ENCODE measurements at regions not wholly inside any gene's neighbourhood (a gene's known extent, or its start where the extent isn't known, plus 50 kb on each side); places are given as distances from the start of the nearest gene placed in this dataset.

DNA sequence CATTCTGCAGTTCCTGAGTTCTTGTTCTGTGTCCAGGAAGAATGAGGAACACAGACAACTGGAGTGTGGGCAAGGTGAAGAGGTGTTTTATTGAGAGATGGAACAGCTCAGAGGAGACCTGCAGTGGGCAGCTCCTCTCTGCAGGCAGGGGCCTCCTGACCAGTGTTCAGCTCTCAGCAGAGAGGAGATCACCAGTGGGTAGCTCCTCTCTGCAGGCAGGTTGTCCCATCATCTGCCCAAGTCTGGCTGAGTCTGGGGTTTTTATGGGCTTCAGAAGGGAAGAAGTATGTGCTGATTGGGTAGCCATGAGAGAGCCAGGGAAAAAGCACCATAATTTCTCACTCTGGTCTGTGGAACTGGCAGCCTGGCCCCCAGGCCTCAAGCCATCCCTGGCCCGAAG, 56.0 kb upstream of the RASGEF1B start:
- intact Hi-C loops (cut with DNase I) = no loop called here
- H3K27me3 ChIP-seq = no peaks in the 10 kb centered on the region
- no peak for DNase-seq
- no peaks in the 10 kb centered on the region for H3K36me3 ChIP-seq (replicated peaks in 1 of 2)
- TF ChIP-seq, protein P1, sequence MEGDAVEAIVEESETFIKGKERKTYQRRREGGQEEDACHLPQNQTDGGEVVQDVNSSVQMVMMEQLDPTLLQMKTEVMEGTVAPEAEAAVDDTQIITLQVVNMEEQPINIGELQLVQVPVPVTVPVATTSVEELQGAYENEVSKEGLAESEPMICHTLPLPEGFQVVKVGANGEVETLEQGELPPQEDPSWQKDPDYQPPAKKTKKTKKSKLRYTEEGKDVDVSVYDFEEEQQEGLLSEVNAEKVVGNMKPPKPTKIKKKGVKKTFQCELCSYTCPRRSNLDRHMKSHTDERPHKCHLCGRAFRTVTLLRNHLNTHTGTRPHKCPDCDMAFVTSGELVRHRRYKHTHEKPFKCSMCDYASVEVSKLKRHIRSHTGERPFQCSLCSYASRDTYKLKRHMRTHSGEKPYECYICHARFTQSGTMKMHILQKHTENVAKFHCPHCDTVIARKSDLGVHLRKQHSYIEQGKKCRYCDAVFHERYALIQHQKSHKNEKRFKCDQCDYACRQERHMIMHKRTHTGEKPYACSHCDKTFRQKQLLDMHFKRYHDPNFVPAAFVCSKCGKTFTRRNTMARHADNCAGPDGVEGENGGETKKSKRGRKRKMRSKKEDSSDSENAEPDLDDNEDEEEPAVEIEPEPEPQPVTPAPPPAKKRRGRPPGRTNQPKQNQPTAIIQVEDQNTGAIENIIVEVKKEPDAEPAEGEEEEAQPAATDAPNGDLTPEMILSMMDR (IDR thresholded peaks at IDR 0.05) = no peak
- TF ChIP-seq POLR2A (IDR thresholded peaks at IDR 0.05) = no peak
- WGBS, 4 donors = 60 to 93% (median 87%) methylated on average over 1 of the region's 1 CpG
- no peaks in the 10 kb centered on the region for H3K4me1 ChIP-seq (replicated peaks in 1 of 2)
- H3K4me3 ChIP-seq = no peak overlapping the region
- no peak overlapping the region for H3K27ac ChIP-seq
- H3K9me3 ChIP-seq (replicated peaks in 1 of 3) = no peaks in the 10 kb centered on the region

DNA sequence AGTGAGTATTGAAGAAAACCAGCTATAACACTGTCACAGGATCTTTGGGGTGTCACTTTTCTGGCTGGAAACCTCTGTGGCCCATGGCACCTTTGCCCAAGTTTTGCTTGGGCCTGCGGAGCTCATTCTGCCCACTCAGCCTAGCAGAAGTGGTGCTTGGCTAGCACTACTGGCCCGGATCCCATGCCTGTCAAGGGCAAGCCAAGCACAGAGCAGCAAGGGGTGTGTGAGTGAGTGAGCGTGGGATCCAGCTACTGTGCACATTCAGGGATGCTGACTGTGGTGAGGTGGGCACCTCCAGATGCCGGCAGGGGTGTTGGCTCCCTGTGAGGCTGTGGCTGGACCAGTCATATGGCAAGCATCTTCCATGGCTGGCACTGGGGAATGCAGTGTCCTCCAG, 55.4 kb upstream of the RASGEF1B start:
- WGBS, 4 donors = 60 to 86% (median 80%) methylated on average over 2 to 4 of the region's 4 CpGs
- no peaks in the 10 kb centered on the region for H3K9me3 ChIP-seq (replicated peaks in 1 of 3)
- H3K27me3 ChIP-seq = no peaks in the 10 kb centered on the region
- H3K36me3 ChIP-seq (replicated peaks in 1 of 2) = no peaks in the 10 kb centered on the region
- TF ChIP-seq, protein P1 (IDR thresholded peaks at IDR 0.05) = no peak
- TF ChIP-seq POLR2A (IDR thresholded peaks at IDR 0.05) = no peak
- no peak overlapping the region for H3K27ac ChIP-seq
- no peak for DNase-seq
- no peaks in the 10 kb centered on the region for H3K4me1 ChIP-seq (replicated peaks in 1 of 2)
- intact Hi-C loops (cut with DNase I) = no loop called here
- no peak overlapping the region for H3K4me3 ChIP-seq

DNA sequence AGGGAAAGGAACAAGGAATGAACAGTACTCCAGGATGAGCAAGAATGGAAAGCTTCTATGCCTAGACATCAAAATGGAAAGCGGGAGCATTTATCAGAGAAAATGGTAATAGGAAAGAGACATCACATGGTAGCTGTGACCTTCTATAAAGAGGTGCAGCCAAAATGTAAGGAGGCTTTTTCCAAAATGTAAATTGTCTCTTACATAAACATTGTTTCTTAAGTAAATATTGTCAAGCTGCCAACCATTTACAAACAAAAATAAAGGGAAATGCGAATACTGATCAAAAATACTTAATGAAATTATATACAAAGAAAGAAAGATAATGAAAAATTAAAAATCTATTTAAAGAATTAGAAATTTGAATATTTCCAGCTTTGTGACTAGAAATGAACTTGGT, 55.0 kb upstream of the RASGEF1B start:
- Histone ChIP-seq H3K27ac (no peak overlapping the region), H3K9me3 (replicated peaks in 1 of 3) (no peaks in the 10 kb centered on the region), H3K27me3 (no peaks in the 10 kb centered on the region), H3K36me3 (replicated peaks in 1 of 2) (no peaks in the 10 kb centered on the region), H3K4me3 (no peak overlapping the region), H3K4me1 (replicated peaks in 1 of 2) (no peaks in the 10 kb centered on the region)
- TF ChIP-seq POLR2A (IDR thresholded peaks at IDR 0.05) = no peak
- TF ChIP-seq, protein P1 (IDR thresholded peaks at IDR 0.05) = no peak
- WGBS, 4 donors = 73 to 81% (median 79%) methylated on average over 2 of the region's 2 CpGs
- no peak for DNase-seq
- intact Hi-C loops (cut with DNase I) = no loop called here

DNA sequence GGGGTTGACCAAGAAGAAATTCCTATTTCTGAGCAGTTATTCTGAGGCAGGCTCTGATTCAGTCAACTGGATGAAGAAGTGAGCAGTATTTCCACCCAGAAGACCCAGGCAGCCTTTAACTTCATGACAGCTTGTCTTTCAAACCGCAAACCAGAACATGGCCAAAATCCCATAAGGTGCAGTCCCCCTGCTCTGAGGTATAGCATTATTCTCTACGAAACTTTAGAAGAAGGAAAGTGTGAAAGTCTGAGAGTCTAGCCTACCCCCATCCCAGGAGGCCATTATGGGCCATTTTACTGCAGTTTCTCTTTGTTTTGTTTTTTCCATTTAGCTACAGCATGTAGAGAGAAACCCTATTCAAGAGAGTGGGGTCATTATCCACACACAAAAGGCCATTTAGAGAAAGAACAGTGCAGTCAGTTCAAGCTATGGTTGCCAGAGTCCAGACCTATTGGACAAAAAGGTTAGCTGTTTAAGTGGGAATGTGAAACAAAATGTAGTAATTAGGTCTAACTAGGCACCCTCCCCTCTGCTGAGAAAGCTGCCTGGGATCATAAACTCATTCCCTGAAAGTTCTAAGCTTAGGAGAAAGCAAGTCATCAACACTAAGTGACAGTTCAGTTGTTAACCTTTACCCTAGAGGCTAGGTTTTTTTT, 52.1 kb upstream of the RASGEF1B start:
- intact Hi-C loops (cut with DNase I) = no loop called here
- no peak for TF ChIP-seq POLR2A (IDR thresholded peaks at IDR 0.05)
- TF ChIP-seq, protein P1 (IDR thresholded peaks at IDR 0.05) = no peak
- Histone ChIP-seq H3K36me3 (replicated peaks in 1 of 2) (no peaks in the 10 kb centered on the region), H3K4me3 (no peak overlapping the region), H3K4me1 (replicated peaks in 1 of 2) (no peaks in the 10 kb centered on the region), H3K27me3 (no peaks in the 10 kb centered on the region), H3K27ac (no peak overlapping the region), H3K9me3 (replicated peaks in 1 of 3) (no peaks in the 10 kb centered on the region)
- no peak for DNase-seq
- WGBS, 4 donors = 69 to 86% (median 82%) methylated on average over 2 of the region's 2 CpGs
